Pancreas (tissue), 10 donors: ENCODE measurements at regions not wholly inside any gene's neighbourhood (a gene's known extent, or its start where the extent isn't known, plus 50 kb on each side); places are given as distances from the start of the nearest gene placed in this dataset.
A peak's percentile ranks its signal among the peaks of the same experiment; 100 is the strongest.
"Not testable (repeated sequence)": the region's sequence is repeated elsewhere in the genome, so short reads cannot be mapped to it uniquely, and the experiment has no call there.

Experiments used
- ATAC-seq, 4 donors: fragments of 200-7000 bp; cut with Tn5 transposase; one replicate each; pipeline versions ENCODE4 v1.8.0 to v1.9.1; 2020; ENCODE audit warnings: mild to moderate bottlenecking in 4 of 4, moderate library complexity in 4 of 4
- DNase-seq, 6 donors: peaks; one replicate each; pipeline ENCODE4 v3.0.0-alpha.2; 2020
- FAIRE-seq: peaks from 2 replicates; lab custom pipeline; 2012; peaks lifted over from hg19 to GRCh38; lab: Jason Lieb, UNC
- H3K27ac ChIP-seq, 4 donors: fragments of 200-600 bp; sonication (generic); 1 replicate in 3 of 4; 2 replicates in 1 of 4; pipeline versions ENCODE4 v1.5.0 to v1.8.0; 2020
- H3K27me3 ChIP-seq, 4 donors: fragments of 200-600 bp; one replicate each; pipeline ENCODE4 v1.8.0; 2021
- H3K36me3 ChIP-seq, 3 donors: fragments of 200-600 bp; sonication (generic) in 1 of 3; one replicate each; pipeline versions ENCODE4 v1.5.0 to v1.8.0; 2020 to 2021
- H3K4me1 ChIP-seq, 3 donors: fragments of 200-600 bp; one replicate each; pipeline ENCODE4 v1.8.0; 2021
- H3K4me3 ChIP-seq, 4 donors: fragments of 200-600 bp; sonication (generic) in 2 of 4; one replicate each; pipeline versions ENCODE4 v1.5.0 to v1.8.0; 2020 to 2021
- H3K9me3 ChIP-seq, 4 donors: fragments of 200-600 bp; one replicate each; pipeline ENCODE4 v1.8.0; 2021
- WGBS, 2 donors: extraction: QIAGEN DNeasy Blood & Tissue Kit; methylation state at CpG; one replicate each; pipeline ENCODE4 v1.1.7; 2013; 5-methylcytosine and 5-hydroxymethylcytosine counted together
- intact Hi-C, 3 donors: fragments of 100-400 bp; cut with DNase I; formaldehyde crosslinking; loops; one replicate each; pipeline versions ENCODE4 v1.11.1 to v1.14.2; 2022
- donor health status: healthy with polysubstance abuse.
- donor health status: DM: no; HTN: no; CAD: no; lungs with moderate emphysema.
- donor health status: DM: no; HTN: no; CAD: no.
- donor health status: control.
- donor health status: control.
- donor health status: Bipolar disorder and iron deficiency.
- donor health status: DM: yes; HTN: yes; CAD: no.
- donor health status: DM: no; HTN: no; CAD: no.
- donor health status: DM: no; HTN: no; CAD: no.
- donor health status: DM: yes; HTN: yes; CAD: no.

DNA sequence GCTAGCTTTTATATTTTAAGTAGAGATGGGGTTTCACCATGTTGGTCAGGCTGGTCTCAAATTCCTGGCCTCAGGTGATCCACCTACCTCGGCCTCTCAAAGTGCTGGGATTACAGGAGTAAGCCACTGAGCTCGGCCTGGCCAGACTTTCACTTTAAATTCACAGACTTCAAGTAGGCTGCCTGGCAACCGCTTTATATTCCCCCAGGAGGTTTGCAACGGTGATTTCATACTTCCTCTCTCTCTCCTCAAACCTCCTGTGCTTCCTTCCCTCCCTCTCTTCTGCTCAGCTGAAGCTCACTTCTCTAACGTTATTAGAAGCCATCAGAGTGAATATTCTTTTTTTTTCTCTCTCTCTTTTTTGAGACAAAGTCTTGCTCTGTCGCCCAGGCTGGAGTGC lies 118.8 kb downstream of the SEPTIN7 start:
- FAIRE-seq, H3K9me3 ChIP-seq, H3K27ac ChIP-seq, intact Hi-C loops, H3K4me1 ChIP-seq, DNase-seq, H3K4me3 ChIP-seq, H3K36me3 ChIP-seq, H3K27me3 ChIP-seq: not testable (repeated sequence)
- WGBS, 2 donors, result 68 to 75% methylated on average over 6 of the region's 6 CpGs
- peak in 1 of 4 donors; percentile 23 for ATAC-seq

DNA sequence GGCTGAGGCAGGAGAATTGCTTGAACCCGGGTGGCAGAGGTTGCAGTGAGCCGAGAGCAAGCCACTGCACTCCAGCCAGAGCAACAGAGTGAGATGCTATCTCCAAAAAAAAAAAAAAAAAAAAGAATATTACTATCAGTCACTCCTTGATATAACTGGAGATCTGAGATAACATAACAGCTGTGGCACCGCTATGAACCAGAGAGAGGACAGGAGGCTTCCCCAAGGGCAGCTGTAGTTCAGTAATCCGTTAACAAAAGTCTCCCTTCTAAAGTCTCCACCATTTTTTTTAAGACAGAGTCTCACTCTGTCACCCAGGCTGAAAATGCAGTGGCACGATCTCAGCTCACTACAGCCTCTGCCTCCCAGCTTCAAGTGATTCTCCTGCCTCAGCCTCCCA lies 120.5 kb downstream of the SEPTIN7 start:
- H3K9me3 ChIP-seq, H3K27ac ChIP-seq, DNase-seq, intact Hi-C loops, H3K27me3 ChIP-seq, FAIRE-seq, H3K36me3 ChIP-seq, H3K4me3 ChIP-seq, ATAC-seq, H3K4me1 ChIP-seq: not testable (repeated sequence)
- 85 to 91% methylated on average over 5 of the region's 5 CpGs for WGBS, 2 donors

DNA sequence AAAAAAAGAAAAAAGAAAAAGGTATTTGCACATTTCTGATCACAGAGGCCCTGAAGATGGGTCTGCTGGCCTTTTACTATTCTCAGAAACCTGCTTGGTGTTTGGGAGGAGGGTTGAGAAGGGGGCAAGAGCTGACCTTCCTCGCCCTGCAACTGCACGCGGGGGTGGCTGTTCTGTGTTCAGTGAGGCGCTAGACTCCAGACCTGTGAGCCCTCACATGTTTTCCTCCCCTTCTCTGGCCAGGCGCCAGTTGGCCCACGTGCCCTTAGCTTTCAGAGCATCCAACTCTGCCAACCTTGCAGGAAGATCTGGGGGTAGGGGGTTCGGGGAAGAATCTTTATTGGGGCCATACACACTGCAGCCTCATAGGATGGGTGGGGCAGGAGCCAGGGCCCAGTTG lies 123.8 kb downstream of the SEPTIN7 start:
- H3K4me3 ChIP-seq, FAIRE-seq, H3K4me1 ChIP-seq, H3K27ac ChIP-seq, intact Hi-C loops, H3K27me3 ChIP-seq, H3K9me3 ChIP-seq, H3K36me3 ChIP-seq, ATAC-seq: not testable (repeated sequence)
- WGBS, 2 donors, result 67 to 72% methylated on average over 7 of the region's 7 CpGs
- peak in 1 of 6 donors; percentile 24 for DNase-seq

DNA sequence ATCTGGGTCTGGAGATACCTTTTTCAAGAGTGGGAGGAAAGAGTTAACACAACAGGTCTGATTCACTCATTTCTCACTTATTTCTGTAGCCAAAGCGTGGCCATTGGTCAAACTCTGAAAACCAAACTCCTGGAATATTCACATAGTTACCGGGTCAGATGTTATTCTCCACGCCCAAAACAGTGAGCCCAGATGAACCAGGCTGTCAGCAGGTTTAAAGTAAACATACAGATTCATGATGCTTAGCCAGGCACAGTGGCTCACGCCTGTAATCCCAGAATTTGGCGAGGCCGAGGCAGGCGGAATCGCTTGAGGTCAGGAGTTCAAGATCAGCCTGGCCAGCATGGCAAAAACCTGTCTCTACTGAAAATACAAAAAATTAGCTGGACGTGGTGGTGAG lies 126.1 kb downstream of the SEPTIN7 start:
- H3K4me3 ChIP-seq, DNase-seq, FAIRE-seq: not testable (repeated sequence)

DNA sequence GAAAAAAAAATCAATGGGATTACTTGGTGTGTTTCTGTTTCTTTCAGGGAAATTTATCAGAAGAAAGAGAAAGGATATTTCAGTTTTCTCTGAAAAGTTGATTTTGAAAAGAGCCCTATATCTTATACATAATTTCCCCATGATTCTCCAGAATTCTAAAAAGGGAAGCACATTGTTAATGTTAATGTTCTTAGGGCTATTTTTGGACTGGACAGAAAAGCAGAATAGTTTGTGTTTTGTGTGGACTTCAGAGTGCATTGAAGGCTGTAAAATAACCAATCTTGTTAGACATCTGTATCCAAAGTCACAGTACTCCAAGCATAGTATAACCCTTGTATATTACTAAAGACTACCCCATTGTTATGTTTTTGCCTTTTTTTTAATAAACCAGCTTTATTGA lies 130.3 kb downstream of the SEPTIN7 start:
- DNase-seq, H3K27me3 ChIP-seq, H3K9me3 ChIP-seq, H3K36me3 ChIP-seq, intact Hi-C loops, FAIRE-seq, H3K4me1 ChIP-seq, H3K4me3 ChIP-seq, H3K27ac ChIP-seq, ATAC-seq: not testable (repeated sequence)

More for the DNA sequence above, 126.1 kb downstream of the SEPTIN7 start:
- H3K9me3 ChIP-seq, H3K27me3 ChIP-seq, H3K36me3 ChIP-seq, intact Hi-C loops, ATAC-seq, H3K4me1 ChIP-seq, H3K27ac ChIP-seq: not testable (repeated sequence)
- 85 to 91% methylated on average over 8 of the region's 9 CpGs for WGBS, 2 donors

DNA sequence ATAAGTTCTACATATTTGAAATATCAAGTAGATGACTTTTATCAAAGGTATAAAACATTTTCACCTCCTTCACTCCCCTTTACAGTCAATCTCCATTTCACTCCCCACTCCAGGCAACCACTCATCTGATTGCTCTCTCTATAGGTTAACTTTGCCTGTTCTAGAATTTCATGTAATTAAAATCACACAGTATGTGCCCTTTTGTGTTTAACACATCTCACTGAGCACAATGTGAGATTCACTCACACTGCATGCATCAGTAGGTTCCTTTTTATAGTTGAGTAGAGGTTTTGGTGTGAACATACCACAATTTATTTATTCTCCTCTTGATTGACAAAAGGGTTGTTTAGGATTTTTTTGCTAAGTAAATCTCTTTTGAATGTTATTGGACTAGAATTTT lies 130.7 kb downstream of the SEPTIN7 start:
- DNase-seq, H3K4me1 ChIP-seq, H3K27me3 ChIP-seq, H3K36me3 ChIP-seq, ATAC-seq, H3K27ac ChIP-seq, H3K4me3 ChIP-seq, H3K9me3 ChIP-seq, intact Hi-C loops, FAIRE-seq: not testable (repeated sequence)

DNA sequence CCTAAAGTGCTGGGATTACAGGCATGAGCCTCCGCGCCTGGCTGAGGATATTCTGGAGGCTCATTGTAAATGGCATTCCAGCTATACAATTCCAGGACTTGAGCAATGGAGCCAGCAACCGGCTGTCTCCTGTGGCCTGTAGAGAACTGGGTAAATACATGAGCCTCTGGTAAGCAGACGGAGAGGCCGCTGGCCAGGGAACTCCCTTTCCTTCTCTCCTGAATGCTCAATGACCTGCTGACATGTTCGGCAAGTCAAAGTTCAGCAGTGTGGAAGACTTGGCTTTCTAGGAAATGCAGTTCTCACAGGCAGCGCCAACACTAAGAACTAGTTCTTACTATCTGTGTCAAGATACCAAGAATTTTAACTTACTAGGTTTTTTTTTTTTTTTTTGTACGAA lies 139.8 kb downstream of the SEPTIN7 start:
- H3K4me3 ChIP-seq, DNase-seq, H3K4me1 ChIP-seq, intact Hi-C loops, H3K27ac ChIP-seq, FAIRE-seq, H3K9me3 ChIP-seq, ATAC-seq, H3K27me3 ChIP-seq, H3K36me3 ChIP-seq: not testable (repeated sequence)
- WGBS, 2 donors, result 87% methylated on average over 8 of the region's 8 CpGs

DNA sequence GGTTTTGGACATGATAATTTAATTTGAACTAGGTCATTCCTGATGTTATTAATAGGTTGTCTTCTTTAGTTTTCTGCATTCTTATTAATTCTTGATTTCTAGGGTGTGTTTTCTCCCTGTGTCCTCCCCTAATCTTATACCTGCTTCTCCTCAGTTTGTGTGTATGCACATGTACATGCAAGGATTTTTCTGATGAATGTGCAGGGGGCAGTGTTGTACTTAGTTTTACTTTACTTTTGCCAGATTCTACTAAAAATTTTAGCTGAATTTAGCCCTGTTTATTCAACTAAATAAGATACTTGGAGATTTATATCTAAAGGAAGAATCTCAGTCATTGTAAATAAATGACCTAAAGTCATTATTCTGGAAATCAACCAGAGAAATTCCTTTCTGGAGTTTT lies 144.8 kb downstream of the SEPTIN7 start:
- intact Hi-C loops, DNase-seq, H3K36me3 ChIP-seq, H3K27ac ChIP-seq, ATAC-seq, H3K27me3 ChIP-seq, H3K4me3 ChIP-seq, H3K4me1 ChIP-seq, H3K9me3 ChIP-seq, FAIRE-seq: not testable (repeated sequence)

DNA sequence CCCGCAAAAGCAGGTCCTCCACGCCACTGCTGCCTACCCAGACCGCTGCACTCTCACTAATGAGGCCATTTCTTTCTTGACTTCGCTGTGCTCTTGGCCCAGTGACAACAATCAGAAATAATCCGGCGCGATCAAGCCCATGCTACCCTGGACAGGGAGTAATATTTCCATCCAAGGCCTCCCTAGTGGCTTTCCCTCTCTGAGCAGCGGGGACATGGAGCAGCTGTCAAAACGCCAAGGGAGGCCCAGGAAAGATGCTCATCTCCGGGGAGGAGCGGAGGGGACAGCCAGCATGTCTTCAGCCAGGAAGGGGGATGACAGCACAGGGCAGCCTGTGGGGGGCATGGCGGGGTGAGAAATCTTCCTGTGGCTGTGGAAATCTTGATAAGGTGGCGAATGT lies 154.9 kb downstream of the SEPTIN7 start:
- 82 to 87% methylated on average over 13 of the region's 13 CpGs for WGBS, 2 donors
- H3K27me3 ChIP-seq, H3K36me3 ChIP-seq, H3K27ac ChIP-seq, H3K9me3 ChIP-seq, H3K4me3 ChIP-seq, FAIRE-seq, ATAC-seq, DNase-seq, intact Hi-C loops, H3K4me1 ChIP-seq: not testable (repeated sequence)

DNA sequence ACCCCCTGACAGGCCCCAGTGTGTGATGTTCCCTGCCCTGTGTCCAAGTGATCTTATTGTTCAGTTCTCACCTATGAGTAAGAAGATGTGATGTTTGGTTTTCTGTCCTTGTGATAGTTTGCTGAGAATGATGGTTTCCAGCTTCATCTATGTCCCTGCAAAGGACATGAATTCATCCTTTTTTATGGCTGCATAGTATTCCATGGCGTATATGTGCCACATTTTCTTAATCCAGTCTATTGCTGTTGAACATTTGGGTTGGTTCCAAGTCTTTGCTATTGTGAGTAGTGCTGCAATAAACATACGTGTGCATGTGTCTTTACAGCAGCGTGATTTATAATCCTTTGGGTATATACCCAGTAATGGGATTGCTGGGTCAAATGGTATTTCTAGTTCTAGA lies 156.1 kb downstream of the SEPTIN7 start:
- H3K9me3 ChIP-seq, H3K36me3 ChIP-seq, H3K27me3 ChIP-seq, H3K27ac ChIP-seq, DNase-seq, intact Hi-C loops, H3K4me3 ChIP-seq, H3K4me1 ChIP-seq, FAIRE-seq, ATAC-seq: not testable (repeated sequence)
- WGBS, 2 donors, result 90 to 94% methylated on average over 3 of the region's 3 CpGs

DNA sequence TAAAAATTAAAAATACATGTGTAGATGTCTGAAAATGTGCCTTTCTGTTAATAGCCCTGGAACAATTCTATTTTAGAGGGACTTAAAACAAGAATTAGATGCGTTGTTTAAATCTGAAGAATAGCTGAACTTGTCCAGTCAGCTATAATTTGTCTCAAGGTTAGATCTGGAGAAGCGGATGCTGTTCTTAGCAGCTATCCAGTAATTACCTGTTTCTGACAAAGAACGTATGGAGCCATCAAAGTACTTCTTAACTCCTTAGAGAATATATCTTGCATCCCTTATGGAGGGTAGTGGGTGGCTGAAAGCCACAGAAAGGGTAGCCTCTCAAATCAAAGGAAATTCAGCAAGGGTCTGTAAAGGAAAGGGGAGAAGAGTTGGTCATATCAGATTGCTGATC lies 160.4 kb downstream of the SEPTIN7 start:
- 69 to 72% methylated on average over 3 of the region's 3 CpGs for WGBS, 2 donors
- H3K9me3 ChIP-seq, FAIRE-seq, H3K27ac ChIP-seq, ATAC-seq, H3K4me3 ChIP-seq, intact Hi-C loops, H3K36me3 ChIP-seq, H3K27me3 ChIP-seq, H3K4me1 ChIP-seq, DNase-seq: not testable (repeated sequence)

DNA sequence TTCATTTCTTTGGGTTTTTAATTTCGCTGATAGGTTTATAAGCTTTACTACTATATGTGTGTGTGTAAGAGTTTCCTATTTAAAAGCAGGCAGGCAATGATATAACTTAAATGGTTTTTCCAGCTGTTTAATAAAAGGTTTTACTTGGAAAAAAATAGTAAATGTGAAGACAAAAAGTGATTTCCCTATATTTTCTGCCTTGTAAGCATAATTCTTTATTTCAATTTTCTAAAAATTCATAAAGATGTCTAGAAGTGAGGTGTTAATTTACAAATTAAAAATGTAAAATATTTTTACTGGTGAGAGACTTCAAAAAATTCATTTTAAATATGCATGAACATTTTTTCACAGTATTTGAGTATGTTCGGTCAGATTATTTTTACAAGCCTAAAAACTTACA lies 161.8 kb downstream of the SEPTIN7 start:
- DNase-seq, H3K4me3 ChIP-seq, ATAC-seq, H3K9me3 ChIP-seq, H3K27ac ChIP-seq, H3K36me3 ChIP-seq, H3K27me3 ChIP-seq, intact Hi-C loops, H3K4me1 ChIP-seq: not testable (repeated sequence)
- WGBS, 2 donors, result 96% methylated on average over 2 of the region's 2 CpGs
- FAIRE-seq, result peak; percentile 20
